ENCODE measurements at regions not wholly inside any gene's neighbourhood (a gene's known extent, or its start where the extent isn't known, plus 50 kb on each side); places are given as distances from the start of the nearest gene placed in this dataset.
"Not testable (repeated sequence)": the region's sequence is repeated elsewhere in the genome, so short reads cannot be mapped to it uniquely, and the experiment has no call there.

DNA sequence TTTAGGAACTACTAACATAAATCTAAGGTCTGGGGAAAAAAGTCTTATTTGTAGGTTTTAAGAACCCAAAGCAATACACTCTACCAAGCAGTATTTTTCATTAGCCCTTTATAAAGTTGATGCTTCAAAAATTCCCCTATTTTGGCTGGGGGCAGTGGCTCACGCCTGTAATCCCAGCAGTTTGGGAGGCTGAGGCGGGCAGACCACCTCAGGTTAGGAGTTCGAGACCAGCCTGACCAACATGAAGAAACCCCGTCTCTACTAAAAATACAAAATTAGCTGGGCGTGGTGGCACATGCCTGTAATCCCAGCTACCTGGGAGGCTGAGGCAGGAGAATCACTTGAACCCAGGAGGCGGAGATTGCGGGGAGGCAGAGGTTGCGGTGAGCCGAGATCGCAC is 86.5 kb upstream of the DST start:
- not testable (repeated sequence) for BruUV-seq (replicated peaks)
- TF ChIP-seq ZNF501 (CRISPR knock-in tag; IDR thresholded peaks at IDR 0.05), result peak; percentile 41; the same call in 1 of the 2 replicates
- TF ChIP-seq, protein P1, sequence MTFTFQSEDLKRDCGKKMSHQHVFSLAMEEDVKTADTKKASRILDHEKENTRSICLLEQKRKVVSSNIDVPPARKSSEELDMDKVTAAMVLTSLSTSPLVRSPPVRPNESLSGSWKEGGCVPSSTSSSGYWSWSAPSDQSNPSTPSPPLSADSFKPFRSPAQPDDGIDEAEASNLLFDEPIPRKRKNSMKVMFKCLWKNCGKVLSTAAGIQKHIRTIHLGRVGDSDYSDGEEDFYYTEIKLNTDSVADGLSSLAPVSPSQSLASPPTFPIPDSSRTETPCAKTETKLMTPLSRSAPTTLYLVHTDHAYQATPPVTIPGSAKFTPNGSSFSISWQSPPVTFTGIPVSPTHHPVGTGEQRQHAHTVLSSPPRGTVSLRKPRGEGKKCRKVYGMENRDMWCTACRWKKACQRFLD (CRISPR knock-in tag; IDR thresholded peaks at IDR 0.05; ENCODE audit: borderline replicate concordance), result 0 out of 2 replicates have a peak, but pooled peaks have one; percentile 38
- TF ChIP-seq ZMYM4 (CRISPR knock-in tag; IDR thresholded peaks at IDR 0.05), result peak; percentile 41; the same call in 1 of the 2 replicates
- TF ChIP-seq NFKB2 (CRISPR knock-in tag; IDR thresholded peaks at IDR 0.05; ENCODE audit: borderline replicate concordance), result 0 out of 2 replicates have a peak, but pooled peaks have one; percentile 31
- TF ChIP-seq, protein P2, sequence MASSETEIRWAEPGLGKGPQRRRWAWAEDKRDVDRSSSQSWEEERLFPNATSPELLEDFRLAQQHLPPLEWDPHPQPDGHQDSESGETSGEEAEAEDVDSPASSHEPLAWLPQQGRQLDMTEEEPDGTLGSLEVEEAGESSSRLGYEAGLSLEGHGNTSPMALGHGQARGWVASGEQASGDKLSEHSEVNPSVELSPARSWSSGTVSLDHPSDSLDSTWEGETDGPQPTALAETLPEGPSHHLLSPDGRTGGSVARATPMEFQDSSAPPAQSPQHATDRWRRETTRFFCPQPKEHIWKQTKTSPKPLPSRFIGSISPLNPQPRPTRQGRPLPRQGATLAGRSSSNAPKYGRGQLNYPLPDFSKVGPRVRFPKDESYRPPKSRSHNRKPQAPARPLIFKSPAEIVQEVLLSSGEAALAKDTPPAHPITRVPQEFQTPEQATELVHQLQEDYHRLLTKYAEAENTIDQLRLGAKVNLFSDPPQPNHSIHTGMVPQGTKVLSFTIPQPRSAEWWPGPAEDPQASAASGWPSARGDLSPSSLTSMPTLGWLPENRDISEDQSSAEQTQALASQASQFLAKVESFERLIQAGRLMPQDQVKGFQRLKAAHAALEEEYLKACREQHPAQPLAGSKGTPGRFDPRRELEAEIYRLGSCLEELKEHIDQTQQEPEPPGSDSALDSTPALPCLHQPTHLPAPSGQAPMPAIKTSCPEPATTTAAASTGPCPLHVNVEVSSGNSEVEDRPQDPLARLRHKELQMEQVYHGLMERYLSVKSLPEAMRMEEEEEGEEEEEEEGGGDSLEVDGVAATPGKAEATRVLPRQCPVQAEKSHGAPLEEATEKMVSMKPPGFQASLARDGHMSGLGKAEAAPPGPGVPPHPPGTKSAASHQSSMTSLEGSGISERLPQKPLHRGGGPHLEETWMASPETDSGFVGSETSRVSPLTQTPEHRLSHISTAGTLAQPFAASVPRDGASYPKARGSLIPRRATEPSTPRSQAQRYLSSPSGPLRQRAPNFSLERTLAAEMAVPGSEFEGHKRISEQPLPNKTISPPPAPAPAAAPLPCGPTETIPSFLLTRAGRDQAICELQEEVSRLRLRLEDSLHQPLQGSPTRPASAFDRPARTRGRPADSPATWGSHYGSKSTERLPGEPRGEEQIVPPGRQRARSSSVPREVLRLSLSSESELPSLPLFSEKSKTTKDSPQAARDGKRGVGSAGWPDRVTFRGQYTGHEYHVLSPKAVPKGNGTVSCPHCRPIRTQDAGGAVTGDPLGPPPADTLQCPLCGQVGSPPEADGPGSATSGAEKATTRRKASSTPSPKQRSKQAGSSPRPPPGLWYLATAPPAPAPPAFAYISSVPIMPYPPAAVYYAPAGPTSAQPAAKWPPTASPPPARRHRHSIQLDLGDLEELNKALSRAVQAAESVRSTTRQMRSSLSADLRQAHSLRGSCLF (CRISPR knock-in tag; IDR thresholded peaks at IDR 0.05; ENCODE audit: borderline replicate concordance), result 0 out of 2 replicates have a peak, but pooled peaks have one; percentile 17
- TF ChIP-seq HDAC1 (CRISPR knock-in tag; IDR thresholded peaks at IDR 0.05), result peak; percentile 9; the same call in 1 of the 2 replicates
- peak; percentile 26 for TF ChIP-seq ZNF883 (CRISPR knock-in tag; IDR thresholded peaks at IDR 0.05; ENCODE audit: not compliant biosample characterization)
- TF ChIP-seq, protein P3, sequence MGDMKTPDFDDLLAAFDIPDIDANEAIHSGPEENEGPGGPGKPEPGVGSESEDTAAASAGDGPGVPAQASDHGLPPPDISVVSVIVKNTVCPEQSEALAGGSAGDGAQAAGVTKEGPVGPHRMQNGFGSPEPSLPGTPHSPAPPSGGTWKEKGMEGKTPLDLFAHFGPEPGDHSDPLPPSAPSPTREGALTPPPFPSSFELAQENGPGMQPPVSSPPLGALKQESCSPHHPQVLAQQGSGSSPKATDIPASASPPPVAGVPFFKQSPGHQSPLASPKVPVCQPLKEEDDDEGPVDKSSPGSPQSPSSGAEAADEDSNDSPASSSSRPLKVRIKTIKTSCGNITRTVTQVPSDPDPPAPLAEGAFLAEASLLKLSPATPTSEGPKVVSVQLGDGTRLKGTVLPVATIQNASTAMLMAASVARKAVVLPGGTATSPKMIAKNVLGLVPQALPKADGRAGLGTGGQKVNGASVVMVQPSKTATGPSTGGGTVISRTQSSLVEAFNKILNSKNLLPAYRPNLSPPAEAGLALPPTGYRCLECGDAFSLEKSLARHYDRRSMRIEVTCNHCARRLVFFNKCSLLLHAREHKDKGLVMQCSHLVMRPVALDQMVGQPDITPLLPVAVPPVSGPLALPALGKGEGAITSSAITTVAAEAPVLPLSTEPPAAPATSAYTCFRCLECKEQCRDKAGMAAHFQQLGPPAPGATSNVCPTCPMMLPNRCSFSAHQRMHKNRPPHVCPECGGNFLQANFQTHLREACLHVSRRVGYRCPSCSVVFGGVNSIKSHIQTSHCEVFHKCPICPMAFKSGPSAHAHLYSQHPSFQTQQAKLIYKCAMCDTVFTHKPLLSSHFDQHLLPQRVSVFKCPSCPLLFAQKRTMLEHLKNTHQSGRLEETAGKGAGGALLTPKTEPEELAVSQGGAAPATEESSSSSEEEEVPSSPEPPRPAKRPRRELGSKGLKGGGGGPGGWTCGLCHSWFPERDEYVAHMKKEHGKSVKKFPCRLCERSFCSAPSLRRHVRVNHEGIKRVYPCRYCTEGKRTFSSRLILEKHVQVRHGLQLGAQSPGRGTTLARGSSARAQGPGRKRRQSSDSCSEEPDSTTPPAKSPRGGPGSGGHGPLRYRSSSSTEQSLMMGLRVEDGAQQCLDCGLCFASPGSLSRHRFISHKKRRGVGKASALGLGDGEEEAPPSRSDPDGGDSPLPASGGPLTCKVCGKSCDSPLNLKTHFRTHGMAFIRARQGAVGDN (CRISPR knock-in tag; IDR thresholded peaks at IDR 0.05), result peak; percentile 40
- TF ChIP-seq CHD4 (IDR thresholded peaks at IDR 0.05; ENCODE audit: borderline replicate concordance, low read length), result 0 out of 2 replicates have a peak, but pooled peaks have one; percentile 4
- peak; percentile 44; the same call in 1 of the 2 replicates for TF ChIP-seq SALL1 (CRISPR knock-in tag; IDR thresholded peaks at IDR 0.05)
- TF ChIP-seq SALL2 (CRISPR knock-in tag; IDR thresholded peaks at IDR 0.05), result 0 out of 2 replicates have a peak, but pooled peaks have one; percentile 21
- TF ChIP-seq ZBTB38 (CRISPR knock-in tag; IDR thresholded peaks at IDR 0.05), result peak; percentile 79; the same call in 1 of the 2 replicates

More for the DNA sequence above, 86.5 kb upstream of the DST start:
- Histone ChIP-seq H3K4me1 (ENCODE audit: insufficient read depth, low read length) (peaks cover 89% of the 10 kb centered on the region), H3K27ac (ENCODE audit: extremely low read length, insufficient read depth, low read length) (peak overlapping the region; percentile 76), H3K4me2 (ENCODE audit: low read depth, low read length) (peak overlapping the region; percentile 66), H3K4me3 (replicated peaks in 1 of 3; ENCODE audit: insufficient read depth in 1 of 3, low read depth in 2 of 3, low read length in 3 of 3) (peak overlapping the region in 2 of 3 experiments; percentile 14 to 44; a peak in 1 of 6 replicates)
- in situ Hi-C loops (cut with HindIII; ENCODE audit: extremely low pct_ligation_motif_present, low pct_unique_long_range_greater_than_20kb); intact Hi-C loops (cut with micrococcal nuclease; ENCODE audit: unreplicated experiment); FAIRE-seq; H2AFZ ChIP-seq (ENCODE audit: low read length); H3K36me3 ChIP-seq (replicated peaks in 1 of 2; ENCODE audit: control insufficient read depth in 1 of 2, insufficient read depth in 2 of 2, low read length in 2 of 2); H3K9me3 ChIP-seq (ENCODE audit: low read length); CTCF ChIA-PET (ENCODE audit: low intra/inter-chr PET ratio, low total read pairs); H3K79me2 ChIP-seq (ENCODE audit: insufficient read depth, low read length); H3K27me3 ChIP-seq (ENCODE audit: control insufficient read depth in 1 of 2, insufficient read depth in 2 of 2, low read length in 2 of 2); DNase-seq (ENCODE audit: low spot score); H3K9ac ChIP-seq (ENCODE audit: insufficient read depth, low read depth, low read length); H4K20me1 ChIP-seq (ENCODE audit: insufficient read depth, low read length): not testable (repeated sequence)
- peak; percentile 15; the same call in 1 of the 3 replicates for ATAC-seq
- POLR2A ChIA-PET, result interaction anchor here (0.6 to 2.3 kb wide), 13 partner anchors 8 to 186 kb away, joined by 3 to 27 read pairs (median 4); partner anchors contain the start of gene DST
- WGBS (ENCODE audit: low lambda C conversion rate), result 90% methylated on average over 10 of the region's 10 CpGs

All from HepG2 (cell line).